NT2/D1 (cell line): ENCODE measurements at regions not wholly inside any gene's neighbourhood (a gene's known extent, or its start where the extent isn't known, plus 50 kb on each side); places are given as distances from the start of the nearest gene placed in this dataset.

Experiments
- DNase-seq: peaks from one replicate; pipeline ENCODE4 v3.0.0-alpha.2; 2011; ENCODE audit warnings: low read depth, low spot score
- H3K27me3 ChIP-seq: 2 replicates; pipeline ENCODE4 v1.6.0; 2011; ENCODE audit warnings: mild to moderate bottlenecking; ENCODE audit not compliant: insufficient read length, insufficient read depth
- H3K36me3 ChIP-seq: 2 replicates; pipeline ENCODE4 v1.6.1; 2011; ENCODE audit warnings: mild to moderate bottlenecking, low read length, mixed read lengths; ENCODE audit not compliant: insufficient read depth, insufficient read length
- H3K4me1 ChIP-seq: 2 replicates; pipeline ENCODE4 v1.5.1; 2011; ENCODE audit not compliant: insufficient read depth, insufficient read length
- H3K4me3 ChIP-seq: 2 replicates; pipeline ENCODE4 v1.5.1; 2011; ENCODE audit warnings: low read depth; ENCODE audit not compliant: insufficient read length
- H3K9ac ChIP-seq: 2 replicates; pipeline ENCODE4 v1.6.0; 2011; ENCODE audit warnings: low read depth; ENCODE audit not compliant: insufficient read length
- H3K9me3 ChIP-seq: 2 replicates; pipeline ENCODE4 v1.5.1; 2011; ENCODE audit warnings: mild to moderate bottlenecking, low read length; ENCODE audit not compliant: insufficient read depth
- SUZ12 ChIP-seq: IDR thresholded peaks from 2 replicates; pipeline ENCODE4 v1.6.1; 2011; ENCODE audit not compliant: insufficient read length, insufficient read depth; ENCODE audit errors: extremely low read depth
- YY1 ChIP-seq: IDR thresholded peaks from 2 replicates; pipeline ENCODE4 v1.6.1; 2011; ENCODE audit not compliant: insufficient read length, insufficient read depth
- ZNF274 ChIP-seq: IDR thresholded peaks from 2 replicates; pipeline ENCODE4 v1.6.1; 2011; ENCODE audit warnings: mild to moderate bottlenecking, low read depth, low read length

GRCh38 chr21:36641346-36641745 lies 57.6 kb upstream of the SIM2 start:
- Histone ChIP-seq H3K36me3 (no peaks in the 10 kb centered on the region), H3K4me1 (no peaks in the 10 kb centered on the region), H3K9me3 (no peaks in the 10 kb centered on the region), H3K9ac (no peak overlapping the region), H3K4me3 (no peak overlapping the region), H3K27me3 (no peaks in the 10 kb centered on the region)
- DNase-seq = no peak
- TF ChIP-seq ZNF274 = no peak
- no peak for TF ChIP-seq YY1
- no peak for TF ChIP-seq SUZ12

- TF ChIP-seq SUZ12 (no peak), YY1 (no peak)
- peaks cover 2% of the 10 kb centered on the region for H3K4me1 ChIP-seq
- H3K9me3 ChIP-seq = no peaks in the 10 kb centered on the region
- DNase-seq = no peak
- no peaks in the 10 kb centered on the region for H3K36me3 ChIP-seq
- H3K27me3 ChIP-seq = no peaks in the 10 kb centered on the region
- no peak overlapping the region for H3K9ac ChIP-seq
- H3K4me3 ChIP-seq = no peak overlapping the region
Observed at GRCh38 chr21:36641886-36642285, 57.0 kb upstream of the SIM2 start.

DNA sequence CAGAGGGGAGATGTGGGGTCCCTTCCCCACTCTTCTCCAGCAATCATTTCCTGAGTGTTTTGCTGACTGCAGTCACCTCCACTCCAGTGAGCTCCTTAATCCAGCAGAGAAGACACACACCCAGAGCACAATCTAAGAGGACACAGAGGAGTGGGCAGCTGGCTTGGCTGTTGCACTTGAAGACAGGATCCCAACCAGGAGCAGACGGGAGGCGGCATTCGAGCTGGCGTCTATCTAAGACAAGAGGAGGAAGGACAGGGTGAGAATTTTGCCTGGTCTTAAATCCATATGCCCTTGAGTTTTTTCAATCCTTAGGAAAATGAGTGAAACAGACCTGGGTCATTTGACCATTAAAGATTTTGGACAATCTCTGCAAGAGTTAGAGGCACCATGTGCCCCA lies 56.1 kb upstream of the SIM2 start:
- H3K9me3 ChIP-seq = no peaks in the 10 kb centered on the region
- DNase-seq = no peak
- peaks cover 5% of the 10 kb centered on the region for H3K4me1 ChIP-seq
- TF ChIP-seq SUZ12 (no peak), YY1 (no peak), ZNF274 (no peak)
- no peaks in the 10 kb centered on the region for H3K27me3 ChIP-seq
- no peaks in the 10 kb centered on the region for H3K36me3 ChIP-seq
- H3K4me3 ChIP-seq = no peak overlapping the region
- H3K9ac ChIP-seq = no peak overlapping the region

DNA sequence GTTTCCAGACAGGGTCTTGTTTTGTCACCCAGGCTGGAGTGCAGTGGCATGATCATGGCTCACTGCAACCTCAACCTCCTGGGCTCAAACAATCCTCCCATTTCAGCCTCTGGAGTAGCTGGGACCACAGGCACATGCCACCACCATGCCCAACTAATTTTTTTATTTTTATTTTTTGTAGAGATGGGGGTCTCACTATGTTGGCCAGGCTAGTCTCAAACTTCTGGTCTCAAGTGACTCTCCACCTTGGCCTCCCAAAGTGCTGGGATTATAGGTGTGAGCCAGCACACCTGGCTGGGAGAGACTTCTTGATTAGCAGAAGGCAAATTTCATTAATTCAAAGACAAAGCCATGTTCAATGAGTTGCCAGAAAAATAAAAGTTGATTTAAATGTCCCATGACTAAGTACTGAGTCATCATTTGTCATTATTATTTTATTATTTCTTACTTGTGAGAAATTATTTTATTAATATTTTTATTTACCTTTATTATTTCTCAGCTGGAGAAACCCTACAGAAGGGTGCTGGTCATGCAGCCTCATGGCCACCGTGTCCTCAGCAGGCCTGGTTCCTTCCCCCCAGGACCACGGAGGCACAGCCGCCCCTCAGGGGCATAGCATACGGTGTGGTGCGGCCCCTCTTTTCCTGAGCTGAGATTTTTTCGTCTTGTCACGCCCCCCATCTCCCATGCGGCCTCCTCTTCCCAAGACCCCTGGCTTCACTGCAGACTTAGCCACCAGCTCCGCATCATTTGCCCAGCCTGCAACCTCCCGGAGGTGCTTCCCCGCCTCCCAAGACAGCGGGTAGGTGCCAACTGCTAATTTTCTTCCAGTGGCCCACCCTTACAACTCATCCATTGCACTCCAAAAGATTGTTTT lies 55.3 kb upstream of the SIM2 start:
- H3K4me1 ChIP-seq = peaks cover 6% of the 10 kb centered on the region
- H3K27me3 ChIP-seq = no peaks in the 10 kb centered on the region
- H3K4me3 ChIP-seq = no peak overlapping the region
- no peak for DNase-seq
- H3K9ac ChIP-seq = no peak overlapping the region
- no peaks in the 10 kb centered on the region for H3K9me3 ChIP-seq
- H3K36me3 ChIP-seq = no peaks in the 10 kb centered on the region
- TF ChIP-seq SUZ12 (no peak), ZNF274 (no peak), YY1 (no peak)

DNA sequence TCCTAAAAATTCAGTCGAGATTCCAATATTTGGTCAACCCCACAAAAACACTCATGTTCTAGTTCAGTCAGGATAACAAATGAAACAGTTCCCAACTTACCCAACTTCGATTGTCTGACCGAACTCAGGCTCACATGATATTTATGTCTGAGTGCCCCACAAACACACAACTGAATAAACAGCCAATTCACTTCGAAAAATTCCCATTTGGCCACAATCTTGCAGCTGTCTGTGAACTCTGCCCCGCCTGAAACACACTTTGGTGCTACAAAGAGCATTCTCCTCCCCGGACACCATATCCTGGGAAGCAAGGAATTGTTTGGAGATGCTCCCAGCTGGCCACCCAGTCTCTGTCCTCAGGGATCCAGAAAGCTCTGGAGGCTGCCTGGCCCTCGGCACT lies 52.9 kb upstream of the SIM2 start:
- Histone ChIP-seq H3K36me3 (no peaks in the 10 kb centered on the region), H3K4me3 (no peak overlapping the region), H3K27me3 (no peaks in the 10 kb centered on the region), H3K9me3 (no peaks in the 10 kb centered on the region), H3K9ac (no peak overlapping the region), H3K4me1 (peaks cover 6% of the 10 kb centered on the region)
- TF ChIP-seq SUZ12 = no peak
- no peak for TF ChIP-seq ZNF274
- TF ChIP-seq YY1 = no peak
- DNase-seq = no peak

DNA sequence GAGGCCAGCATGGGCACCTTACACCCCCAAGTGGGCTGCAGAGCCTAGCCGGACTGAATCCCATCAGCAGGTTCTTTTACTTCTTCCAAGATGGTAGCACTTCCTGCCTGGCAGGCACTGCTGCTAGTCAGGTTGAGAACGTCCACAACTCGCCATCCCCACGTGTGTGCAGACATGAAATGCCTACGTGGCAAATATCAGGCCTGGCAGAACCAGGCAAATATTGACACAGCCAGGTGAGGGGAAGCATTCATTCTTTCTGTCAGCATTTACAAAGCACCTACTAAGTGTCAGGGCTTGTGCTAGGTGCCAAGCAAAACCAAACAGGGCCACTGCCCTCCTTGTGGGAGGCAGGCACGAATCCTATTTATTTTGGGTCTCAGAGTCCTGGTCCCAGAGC lies 52.3 kb upstream of the SIM2 start:
- Histone ChIP-seq H3K4me1 (peaks cover 6% of the 10 kb centered on the region), H3K9ac (no peak overlapping the region), H3K9me3 (no peaks in the 10 kb centered on the region), H3K4me3 (no peak overlapping the region), H3K27me3 (no peaks in the 10 kb centered on the region), H3K36me3 (no peaks in the 10 kb centered on the region)
- no peak for DNase-seq
- TF ChIP-seq SUZ12 = no peak
- TF ChIP-seq YY1 = no peak
- no peak for TF ChIP-seq ZNF274

DNA sequence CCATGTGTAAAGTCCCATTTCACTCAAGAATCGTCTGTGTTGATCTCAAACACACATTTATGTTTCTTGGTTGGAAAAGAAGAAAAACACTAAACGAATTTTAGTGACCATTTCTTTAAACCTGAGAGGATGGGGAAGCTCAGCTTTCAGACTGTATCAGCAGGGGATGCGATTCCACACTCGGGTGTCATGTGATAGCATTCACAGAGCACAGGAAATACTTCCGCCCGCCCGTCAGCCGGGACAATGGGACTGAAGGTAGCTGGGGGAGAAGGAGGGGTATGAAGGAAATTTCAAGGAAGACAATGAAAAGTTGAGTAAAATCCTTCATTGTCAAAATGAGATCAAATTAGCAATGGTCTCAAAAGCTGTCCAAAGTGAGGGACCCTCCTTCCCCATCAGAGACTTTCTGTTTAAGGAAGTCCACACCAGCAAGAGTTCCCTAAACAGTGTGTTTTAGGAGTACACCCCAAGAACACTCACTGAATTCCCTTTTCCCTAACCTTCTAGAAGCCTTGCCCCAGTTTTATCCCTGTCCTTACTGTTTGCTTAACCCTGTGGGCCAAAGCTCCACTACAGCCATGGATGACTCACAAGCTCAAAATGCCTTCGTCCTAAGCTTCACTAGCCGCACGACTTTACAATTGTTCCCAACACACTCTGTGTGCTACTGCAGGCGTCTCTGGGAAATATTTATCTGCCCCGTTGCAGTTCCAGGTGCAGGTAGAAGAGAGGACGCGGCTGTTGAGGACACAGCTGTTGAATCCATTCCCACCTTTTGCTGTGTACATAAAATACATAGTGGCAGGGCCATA lies 51.4 kb upstream of the SIM2 start:
- peaks cover 6% of the 10 kb centered on the region for H3K4me1 ChIP-seq
- TF ChIP-seq ZNF274 (no peak), SUZ12 (no peak), YY1 (no peak)
- no peak for DNase-seq
- no peak overlapping the region for H3K4me3 ChIP-seq
- no peak overlapping the region for H3K9ac ChIP-seq
- H3K9me3 ChIP-seq = no peaks in the 10 kb centered on the region
- H3K27me3 ChIP-seq = no peaks in the 10 kb centered on the region
- H3K36me3 ChIP-seq = no peaks in the 10 kb centered on the region
